GM19351 (cell line): ENCODE measurements at regions not wholly inside any gene's neighbourhood (a gene's known extent, or its start where the extent isn't known, plus 50 kb on each side); places are given as distances from the start of the nearest gene placed in this dataset.
"Not testable (repeated sequence)": the region's sequence is repeated elsewhere in the genome, so short reads cannot be mapped to it uniquely, and the experiment has no call there.

Experiments
- ATAC-seq: cut with Tn5 transposase; IDR thresholded peaks from one replicate; pipeline ENCODE4 v1.9.1; 2021; ENCODE audit warnings: mild to moderate bottlenecking, moderate library complexity; ENCODE audit not compliant: unreplicated experiment

DNA sequence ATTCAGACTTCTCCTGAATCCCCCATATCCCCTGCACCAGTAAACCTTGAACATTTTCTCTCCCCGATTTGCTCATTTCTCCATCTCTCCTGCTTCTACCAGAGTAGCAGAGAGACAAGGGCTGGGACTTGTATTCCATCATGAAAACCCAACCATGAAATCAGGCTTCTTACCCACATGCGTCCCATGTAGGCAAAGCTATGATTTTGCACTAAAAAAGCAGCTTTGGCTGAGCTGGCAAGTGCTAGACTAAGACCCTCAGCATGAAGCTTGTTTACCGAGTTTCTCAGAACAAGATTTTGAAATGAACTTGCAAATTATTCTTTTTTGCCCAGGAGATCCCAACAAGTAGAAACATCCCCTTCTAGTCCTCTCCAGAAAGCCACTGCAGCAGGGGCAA is 80.3 kb upstream of the RFLNA start:
- no peak for ATAC-seq

DNA sequence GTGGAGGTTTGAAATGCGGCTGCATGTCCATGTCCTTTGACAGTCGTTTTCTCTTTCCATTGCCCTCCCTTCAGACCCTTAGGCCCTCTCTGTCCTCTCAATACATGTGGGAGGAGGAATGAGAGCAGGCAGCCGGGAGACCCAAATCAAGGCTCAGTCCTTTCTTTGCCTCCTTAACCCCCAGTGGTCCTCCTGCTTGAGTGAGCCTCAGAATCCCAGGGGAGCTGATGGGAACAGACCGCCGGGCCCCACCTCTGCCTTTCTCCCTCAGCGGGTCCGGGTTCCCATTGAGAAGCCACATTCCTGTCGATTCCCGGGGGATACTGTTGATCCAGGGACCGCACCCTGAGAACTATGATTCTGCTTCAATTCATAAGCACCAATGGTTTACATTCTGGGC is 77.9 kb upstream of the RFLNA start:
- no peak for ATAC-seq

DNA sequence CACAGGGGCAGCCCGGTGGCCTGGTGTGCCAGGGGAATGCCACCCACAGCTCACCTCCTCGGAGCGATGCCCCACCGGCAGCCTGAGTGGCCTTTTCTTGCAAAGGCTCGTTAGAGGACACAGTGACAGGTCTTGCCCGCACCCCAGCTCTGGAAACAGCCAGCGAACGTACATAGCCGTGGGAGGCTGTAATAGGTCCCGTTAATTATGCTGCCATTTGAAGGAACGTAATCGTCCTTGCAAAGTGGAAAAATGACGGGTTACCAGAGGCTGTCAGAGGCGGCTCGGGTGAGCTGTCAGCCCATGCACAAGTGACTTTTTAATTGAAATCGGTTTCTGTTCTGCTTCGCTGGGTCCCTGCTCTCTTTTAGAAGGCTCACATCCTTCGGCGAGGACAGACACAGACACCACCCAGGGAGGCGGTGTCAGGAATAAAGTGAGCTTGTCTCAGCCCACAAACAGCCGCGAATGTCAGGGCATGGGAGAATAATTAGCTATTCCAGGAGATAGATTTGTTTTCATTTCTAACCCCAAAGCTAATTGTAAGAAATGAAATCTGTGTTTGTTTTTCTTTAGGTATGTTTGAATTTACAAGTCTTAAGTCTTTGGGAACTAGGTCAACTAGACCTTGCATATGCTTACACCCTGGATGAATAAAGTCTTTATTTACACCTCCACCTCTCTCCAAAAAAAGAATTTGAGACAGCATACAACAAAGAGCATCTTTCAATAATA is 77.2 kb upstream of the RFLNA start:
- no peak for ATAC-seq

DNA sequence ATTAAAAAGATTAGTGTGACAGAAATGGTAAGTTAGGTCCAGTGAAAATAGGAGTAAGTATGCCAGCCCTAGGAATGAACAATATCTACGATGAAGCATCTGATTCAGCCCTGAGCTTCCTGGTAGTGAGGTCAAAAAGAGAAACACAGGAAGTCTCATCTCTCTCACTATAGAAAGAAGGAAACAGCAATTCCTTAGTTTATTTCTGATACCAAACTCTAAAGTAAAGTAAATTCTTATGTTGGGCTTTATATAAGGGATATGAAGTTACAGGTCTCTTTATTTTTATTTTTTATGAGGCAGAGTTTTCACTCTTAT is 76.7 kb upstream of the RFLNA start:
- no peak for ATAC-seq

DNA sequence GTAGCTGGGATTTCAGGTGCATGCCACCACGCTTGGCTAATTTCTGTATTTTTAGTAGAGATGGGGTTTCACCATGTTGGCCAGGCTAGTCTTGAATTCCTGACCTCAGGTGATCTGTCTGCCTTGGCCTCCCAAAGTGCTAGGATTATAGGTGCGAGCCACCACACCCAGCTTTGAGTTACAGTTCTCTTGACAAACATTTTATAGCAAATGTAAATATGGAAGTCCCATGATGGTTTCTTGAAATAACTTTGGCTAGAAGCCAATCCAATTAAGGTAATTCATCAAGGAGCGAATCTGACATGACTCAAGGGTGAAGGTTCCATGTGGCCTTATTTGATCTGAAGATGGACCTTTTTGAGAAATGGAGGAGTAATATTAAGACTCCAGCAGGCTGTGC is 76.2 kb upstream of the RFLNA start:
- ATAC-seq, result not testable (repeated sequence)

DNA sequence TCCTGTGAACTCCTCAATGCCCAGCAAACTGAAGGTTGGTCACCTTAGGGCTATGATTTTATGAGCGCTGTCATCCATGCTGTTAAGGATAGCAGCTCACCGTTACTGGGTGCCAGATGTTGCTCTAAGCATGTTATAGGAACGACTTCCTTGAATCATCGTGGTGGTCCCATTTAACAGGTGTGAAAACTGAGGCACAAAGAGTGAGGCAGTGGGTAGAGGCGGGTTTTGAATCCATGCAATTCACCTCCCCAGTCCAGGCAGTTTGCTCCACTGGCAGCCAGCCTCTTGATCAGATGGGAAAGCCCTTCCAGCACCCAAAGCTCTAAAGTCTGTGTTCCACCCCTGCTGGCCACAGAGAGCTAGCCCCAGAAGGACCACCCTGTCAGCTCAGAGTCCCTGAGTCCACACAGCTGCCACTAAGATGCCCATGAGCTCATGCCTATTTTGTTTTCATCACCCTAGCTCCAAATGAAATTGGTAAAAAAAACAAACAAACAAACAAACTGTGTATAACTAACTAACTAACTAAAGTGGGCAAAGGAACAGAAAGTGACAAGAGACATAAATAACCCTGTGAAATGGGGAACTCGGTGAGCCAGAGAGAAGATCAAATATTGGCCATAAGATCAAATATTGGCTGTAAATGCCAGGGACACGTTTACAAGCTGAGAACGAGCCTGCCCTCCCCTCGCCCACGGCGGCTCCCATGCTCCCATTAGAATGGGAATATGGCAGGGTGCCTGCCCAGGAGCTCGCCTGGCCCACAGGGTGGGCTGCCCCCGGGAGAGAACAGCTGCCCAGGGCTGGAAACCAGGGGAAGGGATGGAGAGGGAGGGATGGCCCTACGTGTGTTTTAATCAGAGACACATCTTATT is 72.3 kb upstream of the RFLNA start:
- ATAC-seq, result no peak

DNA sequence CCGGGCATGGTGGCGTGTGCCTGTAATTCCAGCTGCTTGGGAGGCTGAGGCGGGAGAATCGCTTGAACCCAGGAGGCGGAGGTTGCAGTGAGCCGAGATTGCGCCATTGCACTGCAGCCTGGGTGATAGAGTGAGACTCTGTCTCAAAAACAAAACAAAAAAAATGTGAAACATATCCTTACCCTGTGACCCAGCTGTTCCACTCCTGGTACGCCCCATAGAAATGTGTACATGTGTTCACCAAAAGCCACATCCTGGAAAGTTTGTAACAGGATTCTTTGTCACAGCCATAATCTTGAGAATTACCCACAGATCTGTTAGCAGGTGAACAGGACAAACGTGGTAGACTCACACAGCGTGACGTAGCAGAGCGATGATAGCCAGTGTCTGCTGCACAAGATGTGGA is 71.2 kb upstream of the RFLNA start:
- ATAC-seq, result not testable (repeated sequence)

DNA sequence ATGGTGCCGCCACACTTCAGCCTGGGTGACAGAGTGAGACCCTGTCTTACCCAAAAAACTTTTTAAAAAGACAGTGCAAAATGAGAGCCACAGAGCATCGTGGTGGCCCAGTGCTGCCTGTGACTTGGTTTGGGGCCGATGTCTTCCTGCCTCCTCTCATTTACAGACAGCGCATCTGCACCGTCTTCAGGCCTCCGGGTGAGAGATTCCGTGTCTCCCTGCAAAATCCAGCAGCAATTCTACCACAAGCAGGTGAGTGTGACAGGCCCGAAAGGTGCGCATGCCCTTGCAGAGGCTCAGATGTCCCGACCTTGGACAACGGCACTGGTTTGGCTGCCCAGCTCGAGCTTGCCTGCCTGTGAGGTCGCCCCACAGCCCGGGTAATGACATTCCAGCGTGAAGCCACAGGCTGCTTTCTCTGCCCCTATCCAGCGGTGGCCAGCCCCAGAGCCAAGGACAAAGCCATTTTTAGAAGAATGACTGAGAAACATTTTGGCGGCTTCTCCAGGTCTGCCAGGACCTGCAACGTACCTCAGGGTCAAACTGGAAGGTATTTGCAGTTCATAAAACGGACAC is 70.3 kb upstream of the RFLNA start:
- ATAC-seq, result no peak

DNA sequence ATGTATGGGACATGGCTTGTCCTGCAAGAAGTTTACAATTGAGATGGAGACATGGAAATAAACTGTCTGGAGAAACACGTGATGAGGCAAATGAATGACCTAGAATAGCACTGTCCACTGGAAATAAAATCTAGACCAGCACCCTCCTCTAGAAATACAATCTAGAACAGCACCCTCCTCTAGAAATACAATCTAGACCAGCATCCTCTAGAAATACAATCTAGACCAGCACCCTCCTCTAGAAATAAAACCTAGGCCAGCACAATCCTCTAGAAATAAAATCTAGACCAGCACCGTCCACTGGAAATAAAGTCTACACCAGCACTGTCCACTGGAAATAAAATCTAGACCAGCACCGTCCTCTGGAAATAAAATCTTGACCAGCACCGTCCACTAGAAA is 69.2 kb upstream of the RFLNA start:
- no peak for ATAC-seq

DNA sequence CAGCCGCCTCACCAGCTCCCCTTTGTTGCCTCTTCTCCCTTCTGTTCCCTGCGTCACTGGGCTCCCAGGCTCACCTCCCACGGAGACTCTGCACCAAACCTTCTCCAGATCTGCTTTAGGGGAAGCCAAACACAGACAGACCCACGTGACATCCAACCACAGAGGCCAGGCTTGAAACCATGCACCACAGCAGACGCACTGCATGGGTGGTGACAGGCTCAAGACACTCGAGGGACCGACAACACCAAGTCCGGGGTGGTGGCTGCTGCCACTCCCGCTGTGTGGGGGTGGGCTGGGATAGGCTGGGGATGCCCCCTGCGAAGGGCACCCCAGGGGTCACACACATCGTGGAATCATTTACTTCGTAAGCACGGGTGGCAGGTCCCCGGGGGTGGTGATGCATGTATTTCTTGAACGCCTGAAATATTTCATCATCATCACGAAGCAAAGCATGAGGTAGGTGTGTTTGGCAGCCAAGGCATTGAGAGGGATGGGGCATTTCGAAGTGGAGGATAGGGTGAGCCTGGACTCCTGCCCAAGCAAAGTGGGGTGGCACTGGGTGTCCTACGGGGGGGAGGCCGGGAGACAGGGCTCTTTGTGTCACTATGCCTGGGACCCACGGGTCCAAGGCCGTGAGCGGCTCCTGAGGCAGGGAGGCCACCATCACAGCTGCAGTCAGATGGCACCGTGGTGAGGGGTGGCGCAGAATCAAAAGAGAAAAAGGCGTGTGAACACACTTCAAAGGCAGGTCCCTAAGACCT is 66.8 kb upstream of the RFLNA start:
- ATAC-seq, result no peak

DNA sequence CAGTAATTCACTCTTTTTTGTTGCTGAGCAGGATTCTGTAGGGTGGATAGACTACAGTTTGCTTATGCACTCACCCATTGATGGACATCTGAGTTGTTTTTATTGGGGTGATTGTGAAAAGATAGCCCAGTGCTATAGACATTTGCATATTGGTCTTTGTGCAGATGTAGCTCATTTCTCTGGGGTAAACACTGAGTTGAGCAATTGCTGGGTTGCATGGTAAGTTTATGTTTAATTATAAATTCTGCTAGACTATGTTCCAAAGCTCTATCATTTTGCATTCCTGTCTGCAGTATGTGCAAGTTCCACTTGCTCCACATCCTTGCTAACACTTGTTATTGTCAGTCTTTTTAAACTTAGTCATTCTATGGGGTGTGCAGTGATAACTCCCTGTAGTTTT is 65.4 kb upstream of the RFLNA start:
- ATAC-seq, result no peak

DNA sequence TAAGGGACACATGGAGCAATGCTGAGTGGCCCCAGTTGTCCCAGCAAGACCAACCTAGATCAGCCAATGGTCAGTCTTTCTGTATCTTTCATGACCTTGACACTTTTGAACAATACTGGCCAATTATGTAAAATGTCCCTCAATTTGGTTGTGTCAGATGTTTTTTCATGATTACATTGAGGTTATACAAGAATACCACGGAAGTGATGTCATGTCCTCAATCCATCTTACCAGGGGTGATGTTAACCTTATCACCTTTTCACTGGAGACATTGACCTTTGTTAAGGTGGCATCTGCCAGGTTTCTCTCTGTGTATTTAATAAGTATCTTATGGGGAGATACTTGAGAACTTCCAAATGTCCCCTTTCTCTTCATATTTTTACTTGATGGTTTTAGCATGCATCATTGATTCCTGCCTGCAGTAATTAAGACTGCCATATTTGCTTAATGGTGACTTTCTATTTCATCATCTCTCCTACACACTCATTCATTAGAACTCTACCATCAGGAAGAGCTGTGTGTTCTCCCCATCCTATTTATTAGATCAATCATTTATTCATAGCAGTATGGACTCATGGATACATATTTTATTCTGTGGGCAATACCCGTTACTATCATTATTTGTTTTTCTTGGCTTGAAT is 64.7 kb upstream of the RFLNA start:
- ATAC-seq, result no peak

DNA sequence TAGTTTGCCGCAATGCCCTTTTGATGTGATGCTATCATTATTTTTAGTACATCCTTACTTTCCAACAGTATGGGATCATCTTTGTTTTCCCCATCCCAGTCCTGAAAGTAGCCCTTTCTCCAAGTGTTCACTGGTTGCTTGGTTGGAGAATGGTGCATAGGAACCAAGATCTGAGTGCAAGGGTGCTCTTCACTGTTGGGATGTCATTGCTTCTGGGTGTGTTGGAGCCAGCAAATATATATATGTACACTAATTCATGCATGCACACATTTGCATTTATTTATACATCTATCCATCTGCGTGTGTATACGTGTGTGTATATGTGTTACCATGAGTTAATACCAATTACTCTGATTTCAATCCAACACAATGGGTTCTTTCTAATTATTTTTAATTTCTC is 64.1 kb upstream of the RFLNA start:
- no peak for ATAC-seq

DNA sequence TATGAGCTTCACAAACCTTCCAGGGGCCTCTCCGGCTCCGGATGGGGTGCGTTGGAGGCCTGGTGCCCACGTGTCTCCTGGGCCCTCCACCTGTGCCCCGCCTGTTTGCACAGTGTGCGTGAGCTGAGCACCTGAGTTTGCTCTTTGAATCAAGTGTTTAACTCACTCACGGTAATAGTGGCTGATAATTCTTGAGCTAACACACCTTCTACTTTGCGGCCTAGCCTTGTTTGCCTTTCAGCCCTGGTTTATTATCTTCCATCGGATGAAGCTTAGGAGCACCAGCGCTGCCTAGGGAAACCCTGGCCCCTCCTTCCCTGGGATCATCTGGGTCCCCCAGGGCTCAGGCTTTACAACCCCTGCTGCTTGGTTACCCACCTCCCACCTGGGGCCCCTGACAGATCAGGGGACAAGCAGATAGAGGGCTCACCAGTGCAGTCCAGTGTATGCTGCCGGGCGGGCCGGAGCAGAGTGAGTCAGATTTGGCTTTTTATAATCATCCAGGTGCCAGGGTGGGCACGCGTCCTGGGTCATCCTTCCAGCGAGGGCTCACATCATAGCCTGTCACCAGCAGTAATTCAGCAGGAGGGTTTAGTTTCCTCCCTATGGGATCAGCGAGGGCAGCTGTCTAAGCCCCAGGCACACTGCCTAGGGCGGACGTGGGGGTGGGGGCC is 62.8 kb upstream of the RFLNA start:
- no peak for ATAC-seq

DNA sequence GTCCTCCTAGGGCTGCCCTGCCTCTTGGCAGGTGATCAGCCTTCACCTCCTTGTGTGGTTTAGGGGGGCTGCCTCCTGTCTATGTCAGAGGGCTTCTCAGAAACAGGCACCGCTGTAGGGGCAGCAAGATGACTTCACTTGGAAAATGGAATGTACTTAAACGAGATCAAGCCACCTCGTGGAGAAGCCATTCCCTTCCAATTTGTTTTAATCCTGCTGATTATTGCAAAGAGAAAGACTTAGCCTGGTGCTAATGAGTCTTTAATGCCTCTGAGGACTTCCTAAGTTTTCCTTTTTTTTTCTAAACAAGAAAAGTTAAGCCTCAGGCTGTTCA is 62.3 kb upstream of the RFLNA start:
- ATAC-seq, result no peak

DNA sequence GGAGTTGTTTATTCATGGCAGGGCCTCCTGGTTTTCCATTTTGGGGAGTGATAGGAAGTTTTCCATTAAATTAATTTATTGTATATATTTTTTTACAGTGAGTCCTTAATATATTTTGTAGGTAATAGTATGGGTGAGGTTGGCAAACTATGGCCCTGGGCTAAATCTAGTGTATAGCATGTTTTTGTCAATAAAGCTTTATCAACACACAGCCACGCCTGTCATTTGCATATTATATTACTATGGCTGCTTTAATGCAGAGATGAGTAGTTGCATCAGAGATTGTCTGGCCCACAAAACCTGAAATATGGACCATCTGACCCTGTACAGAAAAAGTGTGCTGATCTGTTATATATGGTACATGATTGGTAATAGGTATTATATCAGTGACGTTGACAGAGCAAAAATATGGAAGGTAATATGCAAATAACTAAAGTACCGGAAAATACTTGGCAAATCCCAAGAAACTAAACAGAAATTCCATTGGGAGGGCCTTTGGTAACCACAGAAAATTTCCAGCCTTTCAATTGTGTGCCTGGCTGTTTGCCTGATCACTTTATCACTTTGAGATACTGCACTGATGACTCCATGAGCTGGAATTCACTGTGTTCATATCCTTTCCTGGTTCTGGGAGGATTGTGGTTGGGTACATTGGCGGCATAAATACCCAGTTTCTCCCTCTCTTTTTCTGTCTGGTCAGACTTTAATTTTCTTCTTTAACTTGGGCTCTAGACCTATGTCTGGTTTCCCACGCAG is 61.7 kb upstream of the RFLNA start:
- no peak for ATAC-seq

DNA sequence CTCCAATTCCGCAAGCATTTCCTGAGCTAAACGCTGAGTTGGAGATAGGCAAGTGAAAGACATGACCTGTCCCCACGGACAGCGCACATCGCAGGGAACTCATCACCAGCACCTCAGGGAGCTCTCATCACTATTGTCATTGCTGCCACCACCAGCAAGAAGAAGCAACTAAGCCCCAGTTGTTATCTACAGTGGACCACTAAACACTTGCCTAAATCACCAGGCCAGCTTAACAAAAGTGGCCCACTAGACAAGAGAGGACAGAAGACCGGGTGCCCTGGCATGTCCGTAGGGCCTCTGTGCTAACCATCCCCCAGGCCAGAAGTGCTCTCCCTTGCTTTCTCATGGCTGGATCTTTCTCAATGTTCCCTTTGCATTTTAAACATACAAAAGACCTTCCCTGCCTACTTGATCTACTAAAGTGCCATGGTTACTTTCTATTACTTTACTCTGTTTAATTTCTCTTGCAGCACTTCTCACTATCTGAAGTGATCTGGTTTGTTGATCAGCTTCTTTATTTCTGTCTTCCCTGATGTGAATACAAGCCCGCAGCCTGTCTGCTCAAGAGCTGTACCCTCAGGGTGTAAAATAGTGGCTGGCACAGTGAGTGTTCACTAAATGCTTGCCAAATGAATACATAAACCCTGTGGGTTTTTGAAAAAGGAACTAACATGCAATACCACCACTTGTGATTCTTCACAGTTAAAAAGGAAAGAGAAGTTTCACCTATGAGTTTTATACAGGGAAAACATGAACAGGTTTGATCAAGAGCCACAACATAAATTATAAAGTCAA is 60.9 kb upstream of the RFLNA start:
- no peak for ATAC-seq

DNA sequence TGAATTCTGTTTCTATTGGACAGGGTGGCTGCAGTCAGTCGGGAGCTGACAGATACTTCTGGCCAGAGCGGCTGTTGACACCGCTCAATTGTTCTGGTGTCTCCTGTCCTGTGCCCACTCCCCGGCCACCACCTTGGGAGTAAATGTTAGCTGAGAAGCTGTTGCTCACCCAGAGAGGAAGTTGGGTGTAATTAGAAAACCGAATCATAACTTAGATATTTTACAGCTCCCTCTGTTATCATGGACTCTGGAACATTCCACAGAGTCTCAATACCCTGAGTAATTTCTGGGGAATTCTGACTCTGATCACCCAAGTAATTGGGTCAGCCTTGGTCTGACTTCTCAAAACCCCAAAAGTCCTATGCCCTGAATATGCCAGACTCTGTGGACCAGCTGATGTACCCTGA is 58.3 kb upstream of the RFLNA start:
- ATAC-seq, result no peak

DNA sequence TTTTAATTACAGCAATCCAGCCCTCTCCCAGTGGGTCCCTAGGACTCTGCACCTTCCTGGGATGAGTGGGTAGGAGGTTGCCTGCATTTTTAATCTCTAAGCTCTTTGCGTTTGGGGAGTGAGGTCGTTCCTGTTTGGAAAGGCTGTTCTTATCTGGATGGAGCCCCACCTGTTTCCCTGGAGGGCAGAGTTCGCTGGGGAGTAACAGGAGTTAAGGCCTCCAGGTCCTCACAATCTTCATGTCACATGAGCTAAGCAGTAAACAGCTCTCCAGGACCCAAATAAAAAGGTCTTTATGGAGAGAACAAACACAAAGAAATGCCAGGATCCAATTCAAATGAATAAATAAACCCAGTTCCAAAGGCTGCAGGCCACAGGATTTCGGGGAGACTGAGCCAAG is 56.0 kb upstream of the RFLNA start:
- ATAC-seq, result no peak
